Tongue (tissue), 1 donor: ENCODE measurements at regions not wholly inside any gene's neighbourhood (a gene's known extent, or its start where the extent isn't known, plus 50 kb on each side); places are given as distances from the start of the nearest gene placed in this dataset.

Experiments
- DNase-seq: peaks from one replicate; pipeline ENCODE4 v3.0.0-alpha.2; 2015

DNA sequence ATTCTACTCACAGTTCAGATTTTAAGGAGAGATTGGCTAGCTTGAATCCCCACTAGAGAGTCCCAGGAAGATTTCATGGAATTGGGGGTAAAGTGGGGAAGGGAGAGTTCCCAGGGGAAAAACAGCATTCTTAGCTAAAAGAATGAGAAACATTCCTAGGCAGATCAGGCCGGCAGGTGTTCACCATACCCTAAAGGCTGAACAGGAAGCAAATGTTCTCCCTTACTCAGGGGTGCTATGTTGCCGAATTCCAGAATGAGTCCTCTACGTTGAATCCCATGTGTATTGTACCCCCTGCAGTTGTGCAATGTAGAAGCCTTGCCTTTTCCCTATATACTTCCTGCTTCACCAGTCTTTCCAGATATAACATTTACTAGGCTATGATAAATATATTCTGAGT, 135.2 kb upstream of the NCAM1 start:
- no peak for DNase-seq

DNA sequence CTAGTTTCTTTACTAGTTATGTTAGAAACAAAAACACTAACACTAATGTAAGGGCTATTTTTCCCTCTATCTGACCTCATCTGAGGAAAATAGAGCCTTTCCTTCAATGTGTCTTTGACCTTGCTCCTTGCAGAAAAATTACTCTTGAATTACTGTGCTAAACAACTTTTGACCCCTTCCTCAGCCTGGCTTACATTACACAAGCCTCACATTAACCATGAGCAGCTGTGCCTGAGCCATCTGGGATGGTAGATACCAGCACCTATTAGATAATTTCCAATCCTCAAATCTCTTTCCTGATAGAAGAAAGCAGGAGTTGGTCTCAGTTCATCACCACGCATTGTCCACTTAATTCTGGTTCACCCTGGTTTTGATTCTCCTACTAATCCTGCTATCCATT, 134.4 kb upstream of the NCAM1 start:
- DNase-seq = no peak

DNA sequence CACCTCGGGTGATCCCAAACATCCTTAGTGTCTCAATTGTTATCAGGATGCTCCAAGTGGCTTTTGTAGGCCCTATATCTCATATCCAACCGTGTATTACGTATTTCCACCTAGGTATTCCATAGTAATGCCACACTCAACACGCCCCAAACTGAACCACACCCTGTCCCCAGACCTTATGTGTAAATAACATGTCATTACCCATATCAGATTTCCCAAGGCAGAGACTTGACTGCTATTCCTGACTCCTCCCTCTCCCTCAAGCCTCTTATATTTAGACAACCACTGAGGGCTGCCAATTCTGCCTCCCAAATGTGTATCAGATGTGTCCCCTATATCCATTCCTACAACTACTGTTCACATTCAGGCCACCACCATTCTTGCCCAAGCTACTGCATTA, 132.8 kb upstream of the NCAM1 start:
- peak; percentile 38 for DNase-seq

DNA sequence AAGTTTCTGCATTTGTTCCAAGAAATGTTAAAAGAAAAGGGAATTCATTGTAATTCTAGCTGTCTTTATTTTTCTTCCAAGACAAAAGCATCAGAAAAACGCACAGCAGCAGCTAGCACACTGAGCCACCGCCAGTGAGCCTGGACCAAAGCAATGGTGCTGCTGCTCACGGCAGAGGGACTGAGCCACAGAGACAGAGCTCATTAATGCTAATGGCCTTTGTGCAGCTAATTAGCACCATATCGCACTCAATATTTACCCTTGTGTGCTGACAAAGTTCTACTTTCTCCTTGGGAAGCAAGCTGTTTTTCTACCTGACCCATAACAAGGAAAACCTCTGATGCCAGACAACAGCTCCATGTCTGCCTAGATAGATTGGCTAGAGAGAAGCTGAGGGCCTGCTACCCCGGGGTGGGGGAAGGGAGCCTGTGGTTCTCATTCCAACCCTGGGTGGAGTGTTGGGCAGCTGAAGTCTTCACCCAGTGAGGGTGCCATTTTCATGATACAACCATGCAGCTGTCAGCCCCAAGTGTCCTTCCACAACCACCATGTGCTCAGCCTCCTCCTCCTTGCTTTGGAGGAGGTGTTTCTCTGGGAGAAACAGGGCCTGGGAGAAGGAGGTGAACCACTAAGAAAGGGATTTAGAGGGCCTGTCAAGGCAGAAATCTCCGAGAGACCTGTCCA, 131.1 kb upstream of the NCAM1 start:
- DNase-seq = peak; percentile 53

DNA sequence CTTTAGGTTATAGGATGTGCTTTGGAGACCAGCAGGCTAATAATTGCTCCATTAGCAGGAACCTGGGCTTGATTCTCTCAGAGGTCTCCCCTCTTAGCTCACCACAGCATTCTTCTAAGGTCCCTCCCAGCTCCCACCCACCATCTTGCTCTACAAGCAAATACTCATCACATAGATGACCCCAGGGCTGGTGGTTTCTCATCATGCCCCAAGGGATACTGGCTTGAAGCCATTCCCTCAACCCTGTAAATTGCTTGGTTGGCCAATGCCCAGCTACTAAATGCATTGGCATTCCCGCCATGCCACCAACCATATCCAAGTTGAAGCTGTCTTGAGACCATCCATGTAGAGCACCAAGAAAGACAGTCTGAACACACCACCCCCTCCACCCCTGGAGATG, 130.2 kb upstream of the NCAM1 start:
- no peak for DNase-seq

DNA sequence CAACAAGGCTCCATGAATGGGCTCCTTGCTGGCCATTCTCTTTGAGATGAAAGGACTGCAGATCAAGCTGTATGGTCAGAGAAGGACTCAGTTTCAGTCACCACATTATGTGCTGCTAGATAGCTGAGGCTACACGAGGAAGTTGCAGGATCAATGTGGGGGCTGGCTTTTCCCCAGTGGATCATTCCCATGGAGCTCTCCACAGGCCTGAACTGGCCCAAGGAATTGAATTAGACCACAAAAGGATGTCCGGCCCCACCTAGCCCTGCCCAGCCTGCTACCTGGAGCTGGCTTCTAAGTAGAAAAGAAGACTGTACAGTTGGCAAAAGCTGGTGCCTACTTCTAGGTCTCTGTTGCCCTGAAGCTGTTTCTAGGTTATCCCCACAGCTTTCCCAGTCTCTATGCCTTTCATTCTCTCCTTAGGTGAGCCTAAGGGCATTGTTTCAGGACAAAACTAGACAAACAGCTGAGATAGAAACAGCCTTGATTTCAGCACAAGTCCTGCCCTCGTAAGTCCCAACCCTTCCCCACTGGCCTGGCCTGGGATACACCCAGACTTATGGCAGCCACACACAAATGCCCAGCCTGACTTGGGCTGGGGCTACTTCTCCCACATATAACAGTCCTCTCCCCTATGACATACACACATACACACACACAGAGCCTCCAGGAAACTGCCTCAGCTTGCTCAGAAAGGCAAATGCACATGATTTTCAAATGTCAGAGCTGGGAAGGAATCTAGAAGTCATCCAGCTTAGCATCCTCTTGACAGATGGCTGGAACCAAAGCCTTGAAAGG, 129.1 kb upstream of the NCAM1 start:
- no peak for DNase-seq

DNA sequence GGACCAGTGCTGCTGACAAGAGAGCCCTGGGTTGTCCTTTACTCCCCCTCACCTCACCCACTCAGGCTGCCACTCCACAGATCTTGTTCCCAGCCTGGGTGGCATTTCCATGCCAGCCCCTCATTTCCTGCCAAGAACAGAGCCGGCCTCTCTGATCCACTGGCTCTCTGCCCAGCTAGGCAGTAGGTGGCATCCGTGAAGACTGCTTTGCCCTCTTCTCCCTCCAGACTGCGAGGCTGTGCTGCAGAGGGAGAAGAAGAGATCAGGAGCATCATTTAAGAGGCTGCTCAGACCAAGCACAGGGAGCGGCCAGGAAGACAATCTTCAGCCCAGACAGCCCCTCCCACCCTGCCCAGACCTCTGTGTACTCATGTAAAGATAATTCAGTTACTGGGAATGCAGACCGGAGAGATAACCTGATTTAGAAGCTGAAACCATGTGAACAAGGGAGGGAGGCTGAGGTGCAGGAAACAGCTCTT, 126.9 kb upstream of the NCAM1 start:
- peak; percentile 87 for DNase-seq

DNA sequence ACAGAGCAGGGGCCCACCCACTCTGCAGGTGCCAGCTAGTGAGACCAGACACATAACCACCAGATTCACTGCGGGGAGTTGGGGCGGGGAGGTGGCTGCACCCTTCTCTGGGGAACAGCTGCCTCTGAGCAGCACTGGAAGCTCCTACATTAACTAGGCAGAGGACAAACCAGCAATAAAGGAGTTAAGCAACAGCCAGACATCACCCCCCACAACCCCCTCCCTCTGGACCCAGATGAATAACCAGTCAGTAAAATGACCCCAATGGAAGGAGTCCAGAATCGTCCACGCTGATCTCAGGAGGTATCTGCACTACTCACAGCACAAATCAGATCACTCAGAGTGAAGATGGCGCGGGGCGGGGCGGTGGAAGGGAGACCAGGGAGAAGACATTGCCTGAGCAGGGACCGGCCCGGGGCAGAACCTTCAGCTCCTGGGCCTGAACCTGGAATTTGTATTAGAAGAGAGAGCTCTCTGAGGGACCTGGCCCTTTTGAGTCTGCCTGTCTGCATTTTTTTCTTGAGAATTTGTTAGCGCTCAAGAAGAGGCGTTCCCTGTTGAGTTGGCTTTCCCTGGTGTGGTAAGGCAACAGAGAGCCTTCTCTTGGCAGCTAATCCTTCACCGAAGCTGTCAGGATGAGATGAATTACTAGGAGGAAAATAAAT, 125.5 kb upstream of the NCAM1 start:
- peak; percentile 54 for DNase-seq

DNA sequence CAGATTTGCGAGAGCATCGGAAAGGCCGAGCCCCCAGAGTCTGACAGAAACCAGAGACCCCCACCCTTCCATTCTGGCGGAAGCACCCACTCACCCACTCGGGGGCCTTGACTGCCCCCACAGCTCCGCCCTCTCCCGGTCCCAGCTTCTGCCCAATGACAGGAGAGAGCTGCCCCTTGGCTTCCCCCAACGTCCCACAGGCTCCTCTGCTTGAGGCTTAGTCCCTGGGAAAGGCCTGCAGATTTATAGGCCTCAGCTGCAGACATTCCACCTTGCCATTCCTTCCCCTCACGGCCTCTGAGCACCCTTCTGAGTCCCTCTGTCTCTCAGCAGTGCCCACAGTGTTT, 125.0 kb upstream of the NCAM1 start:
- DNase-seq = no peak

DNA sequence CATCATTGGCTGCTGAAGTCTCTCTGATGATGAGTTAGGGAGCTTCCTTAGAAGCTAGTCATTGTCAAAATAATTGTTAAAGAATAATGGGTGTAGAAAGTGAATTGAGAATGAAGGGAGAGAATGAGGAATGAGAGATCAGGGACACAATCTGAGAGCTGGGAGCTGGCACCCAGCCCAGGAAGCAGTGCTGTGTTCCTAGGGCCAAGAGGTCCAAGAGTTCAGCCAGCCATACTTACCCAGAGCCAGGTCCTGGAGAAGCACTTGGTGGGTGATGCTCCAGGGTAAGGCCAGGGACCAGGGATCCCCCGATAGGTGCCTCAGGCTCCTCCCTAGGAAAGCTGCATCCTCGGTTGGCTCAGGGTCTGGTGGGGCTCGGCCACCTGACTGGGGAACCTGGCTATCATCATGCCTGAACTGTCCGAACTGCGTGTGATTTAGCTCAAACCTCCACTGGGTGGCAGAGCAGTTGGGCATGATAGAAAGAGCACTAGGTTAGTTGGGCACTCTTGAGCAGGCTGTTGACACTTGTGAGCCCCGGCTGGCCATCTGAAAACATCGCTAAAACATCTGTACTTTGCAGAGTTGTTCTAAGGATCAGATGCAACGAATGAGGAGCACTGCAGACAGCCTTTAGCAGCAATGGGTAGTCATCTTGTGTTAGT, 123.9 kb upstream of the NCAM1 start:
- DNase-seq = peak; percentile 46

DNA sequence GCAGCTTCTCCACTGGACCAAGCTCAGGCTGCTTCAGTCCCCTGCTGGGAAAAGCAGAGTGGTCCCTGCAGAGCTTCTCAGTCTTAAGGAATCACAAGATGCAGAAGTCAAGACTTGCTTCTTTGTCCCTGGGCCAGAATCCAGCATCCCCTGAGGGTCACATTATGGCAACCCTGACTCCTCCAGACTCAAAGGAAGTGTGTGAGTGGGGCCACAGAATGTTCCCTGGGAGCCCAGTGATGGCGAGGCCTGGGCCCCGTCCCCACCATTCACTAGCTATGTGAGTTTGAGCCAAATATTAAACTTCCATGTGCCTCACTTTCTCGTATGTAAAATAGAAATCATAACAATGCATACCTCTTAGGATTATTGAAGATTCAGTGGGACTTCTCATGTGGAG, 122.2 kb upstream of the NCAM1 start:
- DNase-seq = no peak

DNA sequence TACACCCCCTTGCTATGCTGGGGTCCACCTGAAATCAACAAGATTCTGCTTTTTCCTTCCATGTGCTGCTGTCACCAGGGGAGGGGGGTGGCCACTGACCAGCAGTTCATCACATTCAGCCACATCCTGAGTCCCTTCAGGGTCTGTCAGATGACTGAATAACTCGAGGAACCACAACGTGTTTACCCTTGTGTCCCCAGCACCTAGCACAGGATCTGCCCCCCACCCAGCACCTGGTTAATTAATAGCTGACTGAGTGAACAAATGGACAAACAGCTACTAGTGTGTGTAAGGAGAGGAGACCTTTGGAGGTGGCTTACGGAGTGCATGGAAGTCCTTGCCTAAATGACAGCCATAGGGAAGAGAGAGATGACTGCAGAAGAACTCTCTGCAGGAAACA, 119.5 kb upstream of the NCAM1 start:
- DNase-seq = no peak

DNA sequence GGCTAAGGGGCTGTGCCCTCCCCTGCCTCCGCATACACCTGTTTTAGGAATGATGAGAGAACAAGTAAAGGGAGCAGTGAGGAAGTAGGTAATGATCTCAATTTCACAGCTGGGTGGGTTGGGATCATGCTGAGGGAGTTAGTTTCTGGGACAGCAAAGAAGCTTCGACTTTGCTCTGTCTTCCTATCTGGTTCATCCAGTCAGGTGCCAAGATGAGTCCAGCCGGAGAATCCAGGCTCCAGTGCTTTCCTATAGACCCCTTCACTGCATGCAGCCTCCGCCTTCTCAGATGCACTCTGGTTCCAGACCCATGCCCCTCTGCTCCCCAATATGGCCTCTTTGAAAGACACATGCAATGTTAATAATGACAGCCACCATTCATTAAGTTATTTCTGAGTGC, 119.1 kb upstream of the NCAM1 start:
- no peak for DNase-seq

DNA sequence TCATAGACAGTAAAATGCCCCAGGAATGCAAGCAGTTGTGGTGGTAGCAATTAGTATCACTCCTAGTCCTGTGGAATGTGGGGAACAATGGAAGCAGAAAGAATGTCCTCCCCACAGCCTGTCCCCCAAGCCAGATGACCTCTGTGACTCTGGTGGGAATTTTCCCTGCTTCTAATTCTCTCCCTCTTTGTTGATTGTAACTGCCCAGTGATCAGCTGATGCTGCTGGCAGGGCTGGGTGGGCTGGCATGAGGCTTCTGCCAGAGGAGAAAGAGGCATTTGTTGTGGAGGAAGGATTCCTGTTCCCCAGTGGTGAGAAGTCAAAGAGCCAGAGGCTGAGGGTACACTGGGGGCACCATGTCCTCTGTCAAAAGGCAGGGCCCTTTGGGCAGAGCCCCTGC, 116.7 kb upstream of the NCAM1 start:
- DNase-seq = no peak

DNA sequence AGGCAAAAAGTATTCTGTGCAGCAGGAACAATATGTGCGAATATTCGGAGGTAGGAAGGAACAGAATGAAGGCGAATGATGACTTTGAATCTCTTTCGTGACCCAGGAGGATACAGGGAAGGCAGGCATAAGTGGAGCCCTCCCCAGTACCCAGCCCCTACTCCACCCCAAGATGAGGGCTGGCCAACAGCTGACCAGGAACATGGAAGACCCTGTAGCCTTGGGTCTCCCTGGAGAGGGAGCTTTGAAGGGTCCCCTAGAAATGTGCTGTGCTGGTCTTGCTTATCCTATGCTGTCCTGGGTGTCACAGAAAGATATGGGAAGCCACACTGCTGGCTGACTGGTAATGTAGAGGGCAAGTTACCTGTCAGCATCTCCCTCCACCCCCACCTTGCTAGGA, 113.7 kb upstream of the NCAM1 start:
- DNase-seq = no peak

DNA sequence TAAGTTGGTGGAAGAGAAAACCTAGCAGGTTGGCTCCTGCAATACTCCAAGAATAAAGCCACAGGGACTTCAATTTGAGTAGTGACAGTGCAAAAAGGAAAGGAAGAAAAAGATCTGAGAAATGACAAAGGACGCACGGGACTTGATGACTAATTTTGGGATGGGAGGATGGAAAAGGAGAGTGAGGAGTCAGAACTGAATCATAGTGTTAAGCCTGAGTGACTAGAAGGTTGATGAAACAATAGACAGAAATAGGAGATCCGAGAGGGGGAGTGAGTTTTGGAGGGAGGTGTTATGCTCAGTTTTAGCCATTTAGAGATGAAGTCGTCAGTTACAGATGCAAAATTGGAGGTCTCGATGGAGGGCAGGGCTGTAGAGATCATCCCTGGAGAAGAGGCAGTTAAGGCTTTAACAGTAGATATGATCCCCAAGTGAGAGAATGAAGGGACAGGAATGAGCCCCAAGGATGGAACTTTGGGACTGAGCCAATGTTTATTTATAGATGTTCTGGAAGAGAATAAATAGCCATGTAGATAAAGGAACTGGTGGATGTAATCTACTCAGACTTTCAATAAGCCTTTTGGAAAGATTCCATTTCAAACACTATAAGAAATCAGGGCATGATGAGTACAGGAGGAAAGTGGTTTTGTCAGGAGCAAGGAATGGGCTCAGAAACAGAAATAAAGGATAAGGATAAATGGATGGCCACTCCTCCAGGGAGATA, 108.9 kb upstream of the NCAM1 start:
- DNase-seq = peak; percentile 65

DNA sequence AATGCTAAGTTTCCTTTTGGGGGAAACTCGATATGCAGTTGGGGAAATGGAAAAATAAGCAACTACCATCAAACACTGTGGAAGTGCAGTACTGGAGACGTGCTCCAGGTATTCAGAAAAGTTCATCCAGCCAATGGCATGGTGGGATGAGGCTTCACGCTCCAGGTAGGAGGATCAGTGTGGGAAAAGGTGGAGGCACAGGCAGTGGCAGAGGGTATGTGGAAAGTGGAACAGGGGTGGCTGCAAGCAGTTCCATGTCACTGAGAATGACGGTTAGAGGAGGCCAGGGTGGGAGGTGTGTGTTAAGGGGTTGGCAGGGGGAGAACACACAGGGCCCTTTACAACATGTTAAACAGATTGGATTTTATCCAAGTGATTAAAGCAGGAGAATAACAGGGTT, 105.1 kb upstream of the NCAM1 start:
- no peak for DNase-seq

DNA sequence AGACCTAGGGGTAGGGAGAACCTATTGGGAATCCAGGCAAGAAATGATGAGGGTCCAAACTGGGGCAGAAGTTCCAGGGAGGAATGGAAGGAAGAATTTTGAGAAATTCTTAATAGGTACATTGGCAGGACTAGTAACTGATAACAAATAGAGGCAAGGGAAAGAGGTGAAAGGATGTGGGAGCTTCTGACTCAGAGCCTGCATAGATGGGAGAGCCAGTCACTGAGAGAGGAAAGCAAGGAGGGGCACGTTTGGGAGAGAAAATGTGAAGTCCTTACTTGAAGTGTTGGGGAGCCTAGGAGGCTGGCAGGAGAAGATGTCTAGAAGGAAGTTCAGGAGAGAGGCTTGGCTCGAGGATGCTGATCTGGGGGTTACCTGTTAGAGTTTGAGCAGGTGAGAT, 104.6 kb upstream of the NCAM1 start:
- no peak for DNase-seq

DNA sequence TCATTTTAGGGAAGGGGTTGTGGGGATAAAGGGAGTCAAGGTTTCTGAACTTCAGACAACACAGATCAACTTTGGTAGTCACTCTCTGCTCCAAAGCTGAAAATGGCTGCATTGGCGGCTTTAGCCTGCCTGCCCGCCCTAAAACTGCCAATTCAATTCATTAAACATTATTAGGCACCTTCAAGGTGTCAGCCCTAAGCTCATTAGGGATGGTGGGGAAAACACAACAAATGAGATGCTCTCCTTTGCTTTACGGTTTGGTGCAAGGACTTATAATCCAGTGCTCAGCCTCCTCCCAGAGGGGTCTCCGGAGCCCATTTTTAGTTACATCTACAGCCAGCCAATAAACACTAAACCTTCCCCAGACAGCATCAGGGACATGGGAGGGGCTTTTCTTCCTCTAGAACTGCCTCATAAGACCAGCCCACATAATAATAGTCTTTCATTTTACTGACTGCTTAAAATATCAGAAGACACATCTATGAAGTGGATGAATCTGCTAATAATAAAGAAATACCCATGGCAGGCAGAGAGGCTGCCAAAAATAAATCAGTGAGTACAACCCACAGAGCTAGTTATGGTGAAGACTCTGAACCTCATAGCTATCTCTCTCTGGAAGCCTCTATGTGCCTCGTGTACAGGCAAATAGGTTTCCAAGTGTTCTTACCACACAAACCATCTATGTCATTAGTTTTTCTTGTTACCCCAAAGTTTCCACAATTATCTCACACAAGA, 102.8 kb upstream of the NCAM1 start:
- no peak for DNase-seq

DNA sequence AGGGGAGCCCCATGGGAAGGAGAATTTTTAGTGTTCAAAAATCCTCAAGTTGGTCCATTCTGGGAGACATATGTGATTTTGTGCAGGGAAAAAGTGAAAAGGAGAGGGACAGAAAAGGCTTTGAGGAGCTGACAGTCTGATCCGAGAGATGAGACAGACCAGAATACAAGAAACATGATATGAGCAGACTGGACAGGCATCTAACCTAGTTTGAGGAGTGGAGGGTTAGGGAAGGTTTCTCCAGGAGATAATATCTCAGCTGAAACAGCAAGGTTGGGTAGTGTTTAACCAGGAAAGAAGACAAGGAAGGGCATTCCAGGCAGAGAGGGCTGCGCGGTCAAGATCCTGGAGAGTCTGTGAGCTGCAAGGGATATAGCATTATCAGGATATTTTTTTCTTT, 101.4 kb upstream of the NCAM1 start:
- no peak for DNase-seq

DNA sequence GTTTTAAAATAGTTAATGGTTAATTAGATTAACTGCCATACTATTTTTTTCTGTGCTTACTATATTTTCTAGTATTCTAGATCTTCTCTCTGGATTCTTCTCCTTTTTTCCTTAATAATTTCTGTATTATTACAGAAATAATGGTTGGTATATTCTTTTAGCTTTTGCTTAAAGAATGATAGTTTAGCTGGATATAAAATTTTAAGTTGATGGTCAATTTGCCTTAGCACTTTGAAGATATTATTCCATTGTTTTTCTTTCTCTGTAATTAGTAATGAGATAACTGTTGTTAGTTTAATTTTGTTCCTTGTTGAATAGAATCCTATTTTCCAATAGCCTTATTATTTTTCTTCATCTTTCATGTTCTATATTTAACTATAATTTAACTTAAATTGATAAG, 99.9 kb upstream of the NCAM1 start:
- DNase-seq = no peak

DNA sequence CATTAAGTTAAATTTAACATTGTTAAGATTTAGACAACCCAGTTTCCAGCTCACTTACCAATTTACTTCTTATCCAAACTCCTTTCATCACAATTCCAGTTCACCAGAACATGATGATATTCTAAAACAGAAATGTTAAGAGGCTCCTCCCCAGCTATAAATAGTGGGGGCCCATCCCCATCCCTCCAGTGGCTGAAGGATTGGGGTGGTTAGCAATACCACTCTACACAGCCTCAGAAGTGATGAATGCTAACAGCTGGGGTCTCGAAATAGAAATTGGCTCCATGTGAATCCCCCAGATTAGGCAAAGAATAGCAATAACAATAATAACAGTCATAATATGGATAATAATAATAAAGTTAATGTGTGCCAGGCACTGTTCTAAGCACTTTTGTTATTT, 97.9 kb upstream of the NCAM1 start:
- DNase-seq = peak; percentile 78
